A549 (cell line): ENCODE measurements at regions not wholly inside any gene's neighbourhood (a gene's known extent, or its start where the extent isn't known, plus 50 kb on each side); places are given as distances from the start of the nearest gene placed in this dataset.

Experiments
- BCL3 ChIP-seq: fragments of >200 bp; sonication (Bioruptor Twin); formaldehyde crosslinking; IDR thresholded peaks from 3 replicates; pipeline ENCODE4 v1.6.1; 2016
- BHLHE40 ChIP-seq: IDR thresholded peaks from 2 replicates; pipeline ENCODE4 v1.6.1; 2012; ENCODE audit warnings: low read depth, low read length, inconsistent platforms
- CBX2 ChIP-seq: fragments of 200-600 bp; sonication (generic); IDR thresholded peaks from 2 replicates; pipeline ENCODE4 v1.6.1; 2016; ENCODE audit warnings: low read depth, mild to moderate bottlenecking, borderline replicate concordance
- CTCF ChIP-seq: fragments of >200 bp; sonication (Bioruptor Twin); formaldehyde crosslinking; IDR thresholded peaks from 3 replicates; pipeline ENCODE4 v1.5.1; 2016
- EHMT2 ChIP-seq: fragments of 200-600 bp; sonication (generic); IDR thresholded peaks from 2 replicates; pipeline ENCODE4 v1.6.1; 2016; ENCODE audit warnings: antibody characterized with exemption, low read depth, mild to moderate bottlenecking, moderate library complexity
- EP300 ChIP-seq, 2 experiments: fragments of >200 bp; sonication (Bioruptor Twin); formaldehyde crosslinking; IDR thresholded peaks; 2 replicates in 1 of 2; 3 replicates in 1 of 2; pipeline ENCODE4 v1.6.1; 2016 to 2017
- HOXB5 ChIP-seq: fragments of 250-450 bp; sonication (Bioruptor Pico); IDR thresholded peaks from 2 replicates; pipeline ENCODE4 v1.5.0; 2020; ENCODE audit warnings: mild to moderate bottlenecking, moderate library complexity
- MAZ ChIP-seq: fragments of 150-350 bp; IDR thresholded peaks from 2 replicates; pipeline ENCODE4 v1.6.1; 2014; ENCODE audit warnings: antibody characterized with exemption, low read depth, low read length, borderline replicate concordance
- MYC ChIP-seq: IDR thresholded peaks from 2 replicates; pipeline ENCODE4 v1.6.1; 2012; ENCODE audit warnings: mild to moderate bottlenecking, inconsistent platforms, low read length, improper control_type of control experiment, borderline replicate concordance
- NPAS2 ChIP-seq: fragments of 250-450 bp; sonication (Bioruptor Pico); IDR thresholded peaks from 2 replicates; pipeline ENCODE4 v1.8.0; 2022; ENCODE audit warnings: mild to moderate bottlenecking, moderate library complexity, borderline replicate concordance
- POLR2A ChIP-seq: IDR thresholded peaks from 2 replicates; pipeline ENCODE4 v1.6.1; 2012; ENCODE audit warnings: mild to moderate bottlenecking, low read length
- RAD21 ChIP-seq, 2 experiments: fragments of >200 bp in 1 of 2; sonication (Bioruptor Twin) in 1 of 2; formaldehyde crosslinking in 1 of 2; IDR thresholded peaks in 1 of 2; conservative IDR thresholded peaks in 1 of 2; 2 replicates in 1 of 2; 3 replicates in 1 of 2; pipeline ENCODE4 v1.6.1; 2012 to 2018; ENCODE audit warnings: inconsistent platforms in 1 of 2
- RFX5 ChIP-seq: fragments of 450-650 bp; IDR thresholded peaks from 2 replicates; pipeline ENCODE4 v1.7.1; 2014; ENCODE audit warnings: antibody characterized with exemption, mild to moderate bottlenecking, moderate library complexity

GRCh38 chr12:61993734-61994345 is 266.4 kb upstream of the USP15 start:
- peak; percentile 52 for TF ChIP-seq CTCF
- TF ChIP-seq EP300 (IDR thresholded peaks at IDR 0.05) = no peak
- no peak for TF ChIP-seq MYC
- peak; percentile 51 to 76; a peak in 4 of 5 replicates for TF ChIP-seq RAD21 (conservative IDR thresholded peaks at IDR 0.05 in 1 of 2, IDR thresholded peaks at IDR 0.05 in 1 of 2)
- TF ChIP-seq RFX5 = no peak
- no peak for TF ChIP-seq BHLHE40
- TF ChIP-seq HOXB5 (CRISPR knock-in tag) = no peak
- no peak for TF ChIP-seq BCL3
- TF ChIP-seq POLR2A = no peak
- no peak for TF ChIP-seq CBX2
- TF ChIP-seq EHMT2 = no peak
- no peak for TF ChIP-seq MAZ
- TF ChIP-seq NPAS2 (CRISPR knock-in tag) = no peak
